ENCODE measurements at regions not wholly inside any gene's neighbourhood (a gene's known extent, or its start where the extent isn't known, plus 50 kb on each side); places are given as distances from the start of the nearest gene placed in this dataset.

DNA sequence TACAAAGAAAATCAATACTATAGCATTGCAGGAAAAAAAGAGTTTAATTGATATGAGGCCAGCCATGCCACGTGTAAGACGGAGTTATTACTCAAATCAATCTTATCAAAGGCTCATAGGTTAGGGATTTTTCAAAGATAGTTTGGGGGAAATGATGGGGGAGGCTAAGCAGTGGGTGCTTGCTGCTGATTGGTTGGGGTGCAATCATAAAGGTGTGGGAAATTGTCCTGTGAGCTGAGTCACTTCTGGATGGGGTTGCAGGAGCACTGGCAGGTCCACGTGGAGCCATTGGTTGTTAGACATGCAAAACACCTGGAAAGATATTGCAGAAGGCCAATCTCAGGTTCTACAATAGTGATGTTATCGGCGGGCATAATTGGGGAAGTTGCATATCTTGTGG, 319.2 kb upstream of the COBL start:
- no peak for DNase-seq
- H3K27ac Mint-ChIP-seq, result no peak overlapping the region
- H3K27me3 Mint-ChIP-seq, result no peaks in the 10 kb centered on the region
- no peak overlapping the region for H3K4me3 Mint-ChIP-seq
- no peaks in the 10 kb centered on the region for H3K9me3 Mint-ChIP-seq
- no peaks in the 10 kb centered on the region for H3K36me3 Mint-ChIP-seq (ENCODE audit: low read depth)
- no peaks in the 10 kb centered on the region for H3K4me1 Mint-ChIP-seq (ENCODE audit: low read depth)

DNA sequence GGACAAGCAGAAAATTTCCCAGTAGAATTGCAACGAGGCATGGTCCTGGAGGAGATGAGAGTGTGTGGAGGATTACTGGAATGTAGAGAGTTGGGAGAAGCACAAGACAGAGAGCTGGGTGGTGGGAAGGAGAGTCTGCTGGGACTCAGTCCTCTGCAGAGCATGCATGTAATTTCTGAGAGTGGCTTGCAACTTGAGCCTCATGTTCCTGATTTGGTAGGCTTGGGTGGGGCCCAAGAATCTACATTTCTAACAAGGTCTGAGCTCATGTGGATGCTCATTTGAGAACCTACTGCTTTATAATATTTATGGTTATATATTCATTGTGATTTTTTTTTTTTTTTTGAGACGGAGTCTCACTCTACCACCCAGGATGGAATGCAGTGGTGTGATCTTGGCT, 317.9 kb upstream of the COBL start:
- no peak overlapping the region for H3K27ac Mint-ChIP-seq
- H3K27me3 Mint-ChIP-seq, result no peaks in the 10 kb centered on the region
- no peaks in the 10 kb centered on the region for H3K4me1 Mint-ChIP-seq (ENCODE audit: low read depth)
- no peak overlapping the region for H3K4me3 Mint-ChIP-seq
- peaks cover 5% of the 10 kb centered on the region for H3K9me3 Mint-ChIP-seq
- H3K36me3 Mint-ChIP-seq (ENCODE audit: low read depth), result no peaks in the 10 kb centered on the region
- DNase-seq, result no peak

- Mint-ChIP-seq H3K4me3 (no peak overlapping the region), H3K4me1 (ENCODE audit: low read depth) (no peaks in the 10 kb centered on the region), H3K9me3 (peaks cover 6% of the 10 kb centered on the region), H3K36me3 (ENCODE audit: low read depth) (no peaks in the 10 kb centered on the region), H3K27me3 (no peaks in the 10 kb centered on the region), H3K27ac (no peak overlapping the region)
- no peak for DNase-seq
Measured at GRCh38 chr7:51634025-51634424, 317.4 kb upstream of the COBL start.

DNA sequence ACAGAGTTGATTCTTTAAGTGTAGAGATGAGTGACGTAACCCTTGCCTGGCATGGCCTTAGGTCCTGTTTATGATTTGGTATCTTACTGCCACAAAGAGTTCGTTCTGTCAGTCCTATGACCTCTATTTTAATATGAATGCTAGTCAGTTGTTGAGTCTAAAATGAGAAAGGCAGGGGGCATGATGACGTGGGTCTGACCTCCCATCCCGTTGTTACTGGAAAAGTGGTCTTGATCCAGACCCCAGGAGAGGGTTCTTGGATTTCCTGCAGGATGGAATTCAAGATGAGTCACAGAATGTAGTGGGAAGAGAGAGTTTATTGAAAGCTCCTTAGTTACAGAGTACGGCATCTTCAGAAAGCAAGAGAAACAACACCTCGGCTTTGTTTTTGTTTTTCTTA, 317.0 kb upstream of the COBL start:
- H3K4me3 Mint-ChIP-seq, result no peak overlapping the region
- H3K9me3 Mint-ChIP-seq, result peaks cover 6% of the 10 kb centered on the region
- H3K27me3 Mint-ChIP-seq, result no peaks in the 10 kb centered on the region
- DNase-seq, result no peak
- no peaks in the 10 kb centered on the region for H3K4me1 Mint-ChIP-seq (ENCODE audit: low read depth)
- no peaks in the 10 kb centered on the region for H3K36me3 Mint-ChIP-seq (ENCODE audit: low read depth)
- H3K27ac Mint-ChIP-seq, result no peak overlapping the region

DNA sequence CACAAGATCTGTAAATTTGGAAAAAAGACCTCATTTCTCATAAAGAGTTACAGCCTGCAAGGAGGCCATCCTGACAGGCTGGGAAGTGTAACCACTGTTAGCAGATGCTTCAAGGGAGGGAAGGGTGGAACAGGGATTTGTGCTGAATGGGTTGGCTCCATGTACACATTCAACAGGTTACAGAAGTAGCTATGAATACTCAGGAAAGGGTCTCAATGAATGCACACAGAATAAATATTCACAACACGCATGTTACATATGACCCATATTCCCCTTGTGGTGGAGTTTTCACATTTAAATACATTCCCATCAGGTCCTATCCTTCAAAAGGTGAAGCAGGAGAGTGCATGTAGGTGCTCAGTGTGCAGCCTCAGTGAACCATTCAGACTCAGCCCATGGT, 316.4 kb upstream of the COBL start:
- DNase-seq, result no peak
- Mint-ChIP-seq H3K36me3 (ENCODE audit: low read depth) (no peaks in the 10 kb centered on the region), H3K4me1 (ENCODE audit: low read depth) (no peaks in the 10 kb centered on the region), H3K27ac (no peak overlapping the region), H3K9me3 (peaks cover 6% of the 10 kb centered on the region), H3K4me3 (no peak overlapping the region), H3K27me3 (no peaks in the 10 kb centered on the region)

DNA sequence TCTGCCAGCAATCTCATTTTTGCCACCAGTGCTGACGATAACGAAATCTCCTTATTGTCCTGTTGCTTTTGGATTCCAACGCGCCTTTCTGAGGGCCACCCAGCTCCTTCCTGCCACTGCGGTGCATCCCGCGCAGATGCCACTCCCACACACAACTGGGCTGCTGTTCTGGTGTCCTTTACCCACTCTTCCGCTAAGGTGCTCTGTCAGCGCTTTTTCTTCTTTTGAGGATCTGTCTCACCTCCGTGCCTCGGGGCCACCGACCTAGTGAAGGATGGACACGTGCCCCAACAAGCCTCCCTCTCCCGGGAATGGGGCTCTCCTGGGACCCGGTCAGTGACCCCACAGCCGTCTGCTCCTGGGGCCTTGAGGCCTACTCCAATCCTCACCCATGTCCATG, 314.3 kb upstream of the COBL start:
- Mint-ChIP-seq H3K4me3 (no peak overlapping the region), H3K36me3 (ENCODE audit: low read depth) (no peaks in the 10 kb centered on the region), H3K27me3 (no peaks in the 10 kb centered on the region), H3K9me3 (peaks cover 8% of the 10 kb centered on the region), H3K4me1 (ENCODE audit: low read depth) (no peaks in the 10 kb centered on the region), H3K27ac (no peak overlapping the region)
- no peak for DNase-seq

DNA sequence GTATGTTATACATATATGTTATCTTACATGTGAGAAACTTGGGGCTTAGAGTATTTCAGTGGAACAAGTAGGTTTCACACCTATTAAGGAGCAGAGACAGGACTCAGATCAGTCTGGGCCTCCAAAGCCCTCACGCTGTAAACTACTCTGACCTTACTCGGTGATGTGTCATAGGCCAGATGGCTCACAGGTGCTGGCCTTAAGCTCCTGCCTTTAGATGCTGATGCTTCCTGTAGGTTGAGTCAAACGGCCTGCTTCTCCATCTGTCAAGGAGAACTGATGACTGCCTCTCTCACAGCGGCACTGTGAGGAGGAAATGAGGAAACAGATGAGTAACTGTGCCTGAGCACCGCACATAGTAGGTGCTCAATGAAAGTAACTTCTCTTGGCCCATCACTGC, 312.6 kb upstream of the COBL start:
- Mint-ChIP-seq H3K4me1 (ENCODE audit: low read depth) (no peaks in the 10 kb centered on the region), H3K27me3 (no peaks in the 10 kb centered on the region), H3K9me3 (peaks cover 8% of the 10 kb centered on the region), H3K4me3 (no peak overlapping the region), H3K36me3 (ENCODE audit: low read depth) (no peaks in the 10 kb centered on the region), H3K27ac (no peak overlapping the region)
- no peak for DNase-seq

DNA sequence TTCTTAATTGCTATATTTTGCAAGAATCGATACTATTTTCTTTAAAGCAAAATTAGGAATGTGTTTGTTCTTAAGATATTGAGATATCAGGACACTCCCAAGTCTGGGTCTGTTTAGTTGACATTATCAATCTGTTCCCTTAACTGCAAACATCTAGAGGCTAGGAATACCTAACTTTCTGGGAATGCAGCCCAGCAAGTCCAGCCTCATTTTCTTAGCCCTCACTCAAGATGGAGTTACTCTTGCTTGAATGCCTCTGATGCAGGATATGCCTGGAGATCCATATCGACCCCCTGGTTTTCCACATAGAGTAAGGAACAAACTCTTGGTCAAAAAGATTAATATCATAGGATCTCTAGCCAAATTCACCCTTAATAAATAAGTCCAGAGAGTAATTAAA, 305.3 kb upstream of the COBL start:
- Mint-ChIP-seq H3K27ac (no peak overlapping the region), H3K4me1 (ENCODE audit: low read depth) (no peaks in the 10 kb centered on the region), H3K4me3 (no peak overlapping the region), H3K9me3 (peaks cover 9% of the 10 kb centered on the region), H3K27me3 (no peaks in the 10 kb centered on the region), H3K36me3 (ENCODE audit: low read depth) (no peaks in the 10 kb centered on the region)
- DNase-seq, result no peak

GRCh38 chr7:51620706-51621105, 304.1 kb upstream of the COBL start:
- H3K27ac Mint-ChIP-seq, result no peak overlapping the region
- no peak for DNase-seq
- no peaks in the 10 kb centered on the region for H3K36me3 Mint-ChIP-seq (ENCODE audit: low read depth)
- no peaks in the 10 kb centered on the region for H3K27me3 Mint-ChIP-seq
- H3K4me1 Mint-ChIP-seq (ENCODE audit: low read depth), result no peaks in the 10 kb centered on the region
- no peak overlapping the region for H3K4me3 Mint-ChIP-seq
- peaks cover 9% of the 10 kb centered on the region for H3K9me3 Mint-ChIP-seq

DNA sequence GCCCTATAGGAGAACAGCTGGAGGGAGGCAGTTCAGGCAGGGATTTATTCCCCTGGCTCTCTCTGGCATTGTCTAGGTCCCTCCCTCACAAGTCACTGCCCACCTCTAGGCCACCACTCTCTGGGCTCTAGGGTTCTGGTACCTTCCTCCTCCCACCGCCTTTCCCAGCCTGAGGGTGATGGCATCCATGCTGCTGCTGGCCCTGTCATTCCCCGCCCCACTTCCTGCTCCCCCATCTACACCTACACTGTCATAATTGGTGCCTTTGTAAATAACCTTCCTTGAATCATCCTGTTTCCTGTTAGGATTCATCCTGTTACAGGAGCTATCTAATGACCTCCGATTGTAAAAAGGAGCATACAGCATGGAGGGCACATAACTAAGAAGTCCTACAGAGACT, 303.3 kb upstream of the COBL start:
- Mint-ChIP-seq H3K4me1 (ENCODE audit: low read depth) (no peaks in the 10 kb centered on the region), H3K4me3 (no peak overlapping the region), H3K9me3 (peaks cover 9% of the 10 kb centered on the region), H3K36me3 (ENCODE audit: low read depth) (no peaks in the 10 kb centered on the region), H3K27me3 (no peaks in the 10 kb centered on the region), H3K27ac (no peak overlapping the region)
- DNase-seq, result no peak

DNA sequence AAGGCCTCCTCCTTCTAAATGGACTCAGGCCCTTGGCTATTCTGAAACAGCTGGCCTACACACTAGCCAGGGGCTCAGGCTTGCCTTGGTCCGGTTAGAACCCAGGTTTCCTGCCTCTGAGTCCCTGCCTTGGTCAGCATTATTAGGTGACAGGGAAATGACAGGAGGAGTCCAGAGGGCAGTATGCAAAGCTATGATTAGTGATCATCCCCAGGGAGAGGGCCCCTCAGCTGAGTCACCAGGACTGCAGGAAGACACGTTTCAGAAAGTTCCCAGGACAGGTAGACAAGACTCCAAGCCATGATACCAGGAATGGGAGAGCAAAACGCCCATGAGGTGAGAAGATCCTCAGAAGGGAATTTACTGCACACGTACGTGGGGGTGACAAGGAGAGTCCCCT, 301.1 kb upstream of the COBL start:
- Mint-ChIP-seq H3K4me3 (no peak overlapping the region), H3K27me3 (no peaks in the 10 kb centered on the region), H3K36me3 (ENCODE audit: low read depth) (no peaks in the 10 kb centered on the region), H3K9me3 (peaks cover 3% of the 10 kb centered on the region), H3K27ac (no peak overlapping the region), H3K4me1 (ENCODE audit: low read depth) (no peaks in the 10 kb centered on the region)
- no peak for DNase-seq

- H3K27ac Mint-ChIP-seq, result no peak overlapping the region
- no peaks in the 10 kb centered on the region for H3K4me1 Mint-ChIP-seq (ENCODE audit: low read depth)
- no peaks in the 10 kb centered on the region for H3K27me3 Mint-ChIP-seq
- DNase-seq, result no peak
- H3K4me3 Mint-ChIP-seq, result no peak overlapping the region
- H3K36me3 Mint-ChIP-seq (ENCODE audit: low read depth), result no peaks in the 10 kb centered on the region
- H3K9me3 Mint-ChIP-seq, result peaks cover 3% of the 10 kb centered on the region
Measured at GRCh38 chr7:51613911-51614357, 297.3 kb upstream of the COBL start.

DNA sequence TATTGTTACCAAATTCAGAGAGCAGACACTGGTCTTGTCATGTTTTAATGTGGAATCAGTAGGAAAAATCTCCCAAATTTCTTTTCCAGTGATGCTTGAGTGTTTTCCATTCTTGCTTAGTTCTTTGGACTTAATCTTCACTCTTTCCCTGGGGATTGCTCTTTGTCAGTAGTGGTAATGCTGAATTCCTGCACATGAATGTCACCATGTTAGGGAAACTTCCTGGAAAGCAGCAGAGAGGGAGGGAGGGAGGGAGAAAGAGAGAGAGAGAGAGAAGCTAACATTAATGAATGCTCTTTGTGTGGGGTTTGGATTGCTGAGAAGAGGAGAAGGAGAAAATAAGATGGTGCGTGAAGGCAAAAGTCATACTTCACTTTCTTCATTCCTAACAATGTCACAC, 295.3 kb upstream of the COBL start:
- no peaks in the 10 kb centered on the region for H3K36me3 Mint-ChIP-seq (ENCODE audit: low read depth)
- H3K4me3 Mint-ChIP-seq, result no peak overlapping the region
- no peaks in the 10 kb centered on the region for H3K27me3 Mint-ChIP-seq
- DNase-seq, result no peak
- no peak overlapping the region for H3K27ac Mint-ChIP-seq
- H3K4me1 Mint-ChIP-seq (ENCODE audit: low read depth), result no peaks in the 10 kb centered on the region
- H3K9me3 Mint-ChIP-seq, result peaks cover 3% of the 10 kb centered on the region

- Mint-ChIP-seq H3K9me3 (peaks cover 2% of the 10 kb centered on the region), H3K4me3 (no peak overlapping the region), H3K27me3 (no peaks in the 10 kb centered on the region), H3K4me1 (ENCODE audit: low read depth) (no peaks in the 10 kb centered on the region), H3K36me3 (ENCODE audit: low read depth) (no peaks in the 10 kb centered on the region), H3K27ac (no peak overlapping the region)
- no peak for DNase-seq
Measured at GRCh38 chr7:51607447-51607846, 290.8 kb upstream of the COBL start.

DNA sequence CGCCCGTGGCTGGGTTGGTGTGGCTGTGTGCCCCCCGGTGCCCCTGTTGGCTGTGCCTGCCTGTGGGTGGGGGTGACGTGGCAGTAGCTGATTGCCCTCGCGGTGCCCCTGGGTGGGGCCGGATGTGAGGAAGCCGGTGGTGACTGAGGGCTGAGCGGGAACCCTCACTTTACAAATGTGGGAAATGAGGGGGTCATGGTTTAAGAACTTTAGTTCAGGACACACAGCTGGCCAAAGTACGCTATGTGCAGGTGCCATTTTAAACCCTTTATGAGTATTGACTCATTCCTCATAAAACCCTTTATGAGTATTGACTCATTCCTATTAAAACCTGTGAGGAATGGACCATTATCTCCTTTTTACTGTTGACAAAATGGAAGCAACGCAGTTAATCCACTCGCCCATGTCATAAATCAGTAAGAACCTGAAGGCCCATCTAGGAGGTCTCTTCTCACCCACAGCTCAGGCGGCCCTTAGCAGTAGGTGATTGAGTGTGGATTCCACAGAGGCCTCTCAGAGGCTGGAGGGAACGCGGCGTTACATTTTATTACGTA, 290.1 kb upstream of the COBL start:
- no peak for DNase-seq
- Mint-ChIP-seq H3K4me1 (ENCODE audit: low read depth) (no peaks in the 10 kb centered on the region), H3K4me3 (no peak overlapping the region), H3K27ac (no peak overlapping the region), H3K9me3 (peaks cover 3% of the 10 kb centered on the region), H3K36me3 (ENCODE audit: low read depth) (no peaks in the 10 kb centered on the region), H3K27me3 (no peaks in the 10 kb centered on the region)

DNA sequence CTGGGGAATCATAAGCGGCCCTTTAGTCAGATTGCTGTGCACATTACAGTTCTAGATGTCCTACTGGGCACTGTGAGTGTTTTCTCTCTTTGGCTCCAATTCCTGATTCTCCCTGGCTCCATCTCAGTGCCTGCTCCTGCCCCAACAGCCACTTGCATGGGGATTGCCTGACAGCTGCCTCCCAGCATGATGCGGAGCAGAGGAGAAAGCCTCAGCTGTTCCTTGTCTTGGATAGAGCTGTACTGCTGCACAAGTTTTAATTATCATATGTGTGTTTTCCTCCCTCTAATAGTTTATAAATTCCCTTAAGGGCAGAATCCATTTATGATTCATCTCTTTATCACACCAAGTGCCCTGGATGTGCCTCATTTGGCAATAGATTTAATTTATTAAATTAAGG, 285.8 kb upstream of the COBL start:
- DNase-seq, result no peak

More for the DNA sequence above, 285.8 kb upstream of the COBL start:
- Mint-ChIP-seq H3K9me3 (peaks cover 12% of the 10 kb centered on the region), H3K4me3 (no peak overlapping the region), H3K36me3 (ENCODE audit: low read depth) (no peaks in the 10 kb centered on the region), H3K27ac (no peak overlapping the region), H3K27me3 (no peaks in the 10 kb centered on the region), H3K4me1 (ENCODE audit: low read depth) (no peaks in the 10 kb centered on the region)

Measured in activated T-cell treated with anti-CD3 and anti-CD28 coated beads, Interleukin-2, amount 50 U/mL, for 24 hours (primary cell).